ENCODE measurements at regions not wholly inside any gene's neighbourhood (a gene's known extent, or its start where the extent isn't known, plus 50 kb on each side); places are given as distances from the start of the nearest gene placed in this dataset.

- TF ChIP-seq CTCF (optimal IDR thresholded peaks at IDR 0.05 in 1 of 3, IDR thresholded peaks at IDR 0.05 in 1 of 3, conservative IDR thresholded peaks at IDR 0.05 in 1 of 3; ENCODE audit: extremely low read depth in 1 of 3, insufficient read depth in 2 of 3, low read length in 3 of 3) (no peak), EZH2 (IDR thresholded peaks at IDR 0.05; ENCODE audit: low read length) (no peak)
Measured at GRCh38 chr3:113065336-113065735, 74.6 kb downstream of the GTPBP8 start.
